ENCODE measurements at regions not wholly inside any gene's neighbourhood (a gene's known extent, or its start where the extent isn't known, plus 50 kb on each side); places are given as distances from the start of the nearest gene placed in this dataset.

GRCh38 chr1:47507144-47507543 is 69.3 kb downstream of the FOXD2 start:
- Mint-ChIP-seq H3K4me1 (peaks cover 0 to 8% (median 5%) of the 10 kb centered on the region in 3 donors), H3K27me3 (peaks cover 48 to 70% of the 10 kb centered on the region in 2 donors), H3K4me3 (peak overlapping the region in 4 of 7 donors; percentile 10 to 33 (median 18)), H3K27ac (no peak overlapping the region), H3K36me3 (no peaks in the 10 kb centered on the region), H3K9me3 (peaks cover 0 to 7% (median 3%) of the 10 kb centered on the region in 5 donors)
- DNase-seq = no peak
- H3K36me3 ChIP-seq (ENCODE audit: insufficient read depth, low read length) = no peaks in the 10 kb centered on the region
- H3K27ac ChIP-seq (ENCODE audit: low read depth, low read length) = no peak overlapping the region
- H3K4me3 ChIP-seq (ENCODE audit: low read length) = no peak overlapping the region
- no peaks in the 10 kb centered on the region for H3K4me1 ChIP-seq (ENCODE audit: insufficient read depth, low read length)
- CTCF ChIA-PET = no interaction called here
- POLR2A ChIA-PET = no interaction called here
- H3K27me3 ChIP-seq (ENCODE audit: insufficient read depth, low read length, poor library complexity, severe bottlenecking) = peaks cover 41% of the 10 kb centered on the region
- H3K9me3 ChIP-seq (ENCODE audit: low read length) = no peaks in the 10 kb centered on the region

GRCh38 chr1:47507881-47508701 is 70.2 kb downstream of the FOXD2 start:
- ChIA-PET POLR2A (no interaction called here), CTCF (no interaction called here)
- Mint-ChIP-seq H3K9me3 (peaks cover 0 to 7% (median 3%) of the 10 kb centered on the region in 5 donors), H3K27ac (no peak overlapping the region), H3K4me3 (peak overlapping the region; percentile 53 to 84 (median 65)), H3K36me3 (no peaks in the 10 kb centered on the region), H3K27me3 (peaks cover 46 to 76% of the 10 kb centered on the region in 2 donors), H3K4me1 (peaks cover 0 to 8% (median 5%) of the 10 kb centered on the region in 3 donors)
- Histone ChIP-seq H3K4me3 (ENCODE audit: low read length) (peak overlapping the region; percentile 19), H3K36me3 (ENCODE audit: insufficient read depth, low read length) (no peaks in the 10 kb centered on the region), H3K27ac (ENCODE audit: low read depth, low read length) (no peak overlapping the region), H3K9me3 (ENCODE audit: low read length) (no peaks in the 10 kb centered on the region), H3K27me3 (ENCODE audit: insufficient read depth, low read length, poor library complexity, severe bottlenecking) (peaks cover 47% of the 10 kb centered on the region), H3K4me1 (ENCODE audit: insufficient read depth, low read length) (no peaks in the 10 kb centered on the region)
- no peak for DNase-seq

- Mint-ChIP-seq H3K27me3 (peaks cover 47 to 76% of the 10 kb centered on the region in 2 donors), H3K36me3 (peaks cover 0 to 2% (median 0%) of the 10 kb centered on the region in 3 donors), H3K4me3 (peak overlapping the region; percentile 53 to 84 (median 65)), H3K27ac (no peak overlapping the region), H3K9me3 (peaks cover 0 to 8% (median 3%) of the 10 kb centered on the region in 5 donors), H3K4me1 (peaks cover 0 to 8% (median 5%) of the 10 kb centered on the region in 3 donors)
- no peak for DNase-seq
- H3K27me3 ChIP-seq (ENCODE audit: insufficient read depth, low read length, poor library complexity, severe bottlenecking) = peaks cover 47% of the 10 kb centered on the region
- H3K27ac ChIP-seq (ENCODE audit: low read depth, low read length) = no peak overlapping the region
- H3K36me3 ChIP-seq (ENCODE audit: insufficient read depth, low read length) = no peaks in the 10 kb centered on the region
- POLR2A ChIA-PET = no interaction called here
- H3K9me3 ChIP-seq (ENCODE audit: low read length) = no peaks in the 10 kb centered on the region
- peak overlapping the region; percentile 19 for H3K4me3 ChIP-seq (ENCODE audit: low read length)
- CTCF ChIA-PET = no interaction called here
- H3K4me1 ChIP-seq (ENCODE audit: insufficient read depth, low read length) = no peaks in the 10 kb centered on the region
Observed at GRCh38 chr1:47508702-47509431, 71.0 kb downstream of the FOXD2 start.

GRCh38 chr1:47510282-47510811 is 72.5 kb downstream of the FOXD2 start:
- Mint-ChIP-seq H3K27ac (no peak overlapping the region), H3K9me3 (peaks cover 0 to 10% (median 5%) of the 10 kb centered on the region in 5 donors), H3K27me3 (peaks cover 45 to 79% of the 10 kb centered on the region in 2 donors), H3K4me3 (peak overlapping the region in 1 of 7 donors; percentile 6), H3K4me1 (peaks cover 0 to 8% (median 5%) of the 10 kb centered on the region in 3 donors), H3K36me3 (peaks cover 0 to 5% (median 0%) of the 10 kb centered on the region in 3 donors)
- H3K9me3 ChIP-seq (ENCODE audit: low read length) = no peaks in the 10 kb centered on the region
- H3K27me3 ChIP-seq (ENCODE audit: insufficient read depth, low read length, poor library complexity, severe bottlenecking) = peaks cover 47% of the 10 kb centered on the region
- no peaks in the 10 kb centered on the region for H3K36me3 ChIP-seq (ENCODE audit: insufficient read depth, low read length)
- H3K27ac ChIP-seq (ENCODE audit: low read depth, low read length) = no peak overlapping the region
- H3K4me1 ChIP-seq (ENCODE audit: insufficient read depth, low read length) = no peaks in the 10 kb centered on the region
- ChIA-PET CTCF (no interaction called here), POLR2A (no interaction called here)
- no peak overlapping the region for H3K4me3 ChIP-seq (ENCODE audit: low read length)
- no peak for DNase-seq

- Histone ChIP-seq H3K27ac (ENCODE audit: low read depth, low read length) (no peak overlapping the region), H3K36me3 (ENCODE audit: insufficient read depth, low read length) (no peaks in the 10 kb centered on the region), H3K4me1 (ENCODE audit: insufficient read depth, low read length) (no peaks in the 10 kb centered on the region), H3K27me3 (ENCODE audit: insufficient read depth, low read length, poor library complexity, severe bottlenecking) (peaks cover 36% of the 10 kb centered on the region), H3K4me3 (ENCODE audit: low read length) (no peak overlapping the region), H3K9me3 (ENCODE audit: low read length) (no peaks in the 10 kb centered on the region)
- POLR2A ChIA-PET = no interaction called here
- Mint-ChIP-seq H3K27ac (no peak overlapping the region), H3K4me1 (peaks cover 0 to 8% (median 5%) of the 10 kb centered on the region in 3 donors), H3K4me3 (no peak overlapping the region), H3K27me3 (peaks cover 36 to 71% of the 10 kb centered on the region in 2 donors), H3K9me3 (peaks cover 0 to 9% (median 5%) of the 10 kb centered on the region in 5 donors), H3K36me3 (peaks cover 0 to 5% (median 0%) of the 10 kb centered on the region in 3 donors)
- CTCF ChIA-PET = no interaction called here
- no peak for DNase-seq
Observed at GRCh38 chr1:47511825-47512224, 74.0 kb downstream of the FOXD2 start.

- Histone ChIP-seq H3K27ac (ENCODE audit: low read depth, low read length) (no peak overlapping the region), H3K9me3 (ENCODE audit: low read length) (no peaks in the 10 kb centered on the region), H3K4me1 (ENCODE audit: insufficient read depth, low read length) (no peaks in the 10 kb centered on the region), H3K27me3 (ENCODE audit: insufficient read depth, low read length, poor library complexity, severe bottlenecking) (peaks cover 22% of the 10 kb centered on the region), H3K4me3 (ENCODE audit: low read length) (no peak overlapping the region), H3K36me3 (ENCODE audit: insufficient read depth, low read length) (no peaks in the 10 kb centered on the region)
- POLR2A ChIA-PET = no interaction called here
- Mint-ChIP-seq H3K4me3 (no peak overlapping the region), H3K27ac (no peak overlapping the region), H3K9me3 (peaks cover 0 to 8% (median 5%) of the 10 kb centered on the region in 5 donors), H3K4me1 (peaks cover 0 to 8% (median 5%) of the 10 kb centered on the region in 3 donors), H3K27me3 (peaks cover 34 to 79% of the 10 kb centered on the region in 2 donors), H3K36me3 (peaks cover 0 to 5% (median 0%) of the 10 kb centered on the region in 3 donors)
- no peak for DNase-seq
- CTCF ChIA-PET = no interaction called here
Observed at GRCh38 chr1:47513393-47513792, 75.5 kb downstream of the FOXD2 start.

GRCh38 chr1:47514229-47514628 is 76.4 kb downstream of the FOXD2 start:
- H3K27ac ChIP-seq (ENCODE audit: low read depth, low read length) = no peak overlapping the region
- no peaks in the 10 kb centered on the region for H3K9me3 ChIP-seq (ENCODE audit: low read length)
- peaks cover 14% of the 10 kb centered on the region for H3K27me3 ChIP-seq (ENCODE audit: insufficient read depth, low read length, poor library complexity, severe bottlenecking)
- H3K27ac Mint-ChIP-seq = peak overlapping the region in 1 of 8 donors; percentile 5
- H3K36me3 Mint-ChIP-seq = peaks cover 0 to 5% (median 0%) of the 10 kb centered on the region in 3 donors
- ChIA-PET POLR2A (no interaction called here), CTCF (no interaction called here)
- peaks cover 36 to 78% of the 10 kb centered on the region in 2 donors for H3K27me3 Mint-ChIP-seq
- H3K4me1 Mint-ChIP-seq = peaks cover 0 to 2% (median 0%) of the 10 kb centered on the region in 3 donors
- H3K4me1 ChIP-seq (ENCODE audit: insufficient read depth, low read length) = no peaks in the 10 kb centered on the region
- DNase-seq = no peak
- H3K4me3 ChIP-seq (ENCODE audit: low read length) = no peak overlapping the region
- H3K9me3 Mint-ChIP-seq = peaks cover 0 to 8% (median 5%) of the 10 kb centered on the region in 5 donors
- H3K4me3 Mint-ChIP-seq = no peak overlapping the region
- H3K36me3 ChIP-seq (ENCODE audit: insufficient read depth, low read length) = no peaks in the 10 kb centered on the region

All from CD8-positive, alpha-beta memory T cell (primary cell).